NOMO-1 treated with DMSO at 0.1 percent for 48 hours (cell line): ENCODE measurements at regions not wholly inside any gene's neighbourhood (a gene's known extent, or its start where the extent isn't known, plus 50 kb on each side); places are given as distances from the start of the nearest gene placed in this dataset.

ENCODE experiments used
- DNase-seq: peaks from one replicate; lab custom pipeline; 2025; ENCODE audit not compliant: unreplicated experiment; lab: John Stamatoyannopoulos, UW

GRCh38 chr4:135338181-135338580, 1136.6 kb upstream of the PABPC4L start:
- DNase-seq, result no peak

GRCh38 chr4:135325264-135325663, 1123.7 kb upstream of the PABPC4L start:
- DNase-seq, result no peak

DNA sequence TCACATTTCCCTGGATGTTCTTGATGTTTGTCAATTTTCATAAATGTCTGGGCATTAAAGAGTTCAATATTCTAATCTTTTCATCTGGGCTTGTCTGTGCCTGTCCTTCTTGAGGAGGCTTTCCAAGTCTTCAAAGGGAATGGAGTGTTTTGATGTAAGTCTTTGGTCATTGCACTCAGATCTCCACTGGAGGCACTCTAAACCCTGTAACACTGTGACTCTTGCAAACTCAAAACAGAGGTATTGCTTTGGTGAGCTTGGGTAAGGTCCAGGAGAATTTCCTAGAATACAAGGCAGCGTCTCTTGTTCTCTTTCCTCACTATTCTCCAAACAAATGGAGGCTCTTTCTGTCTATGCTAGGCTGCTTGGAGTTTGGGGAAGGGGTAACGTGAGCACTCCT, 1118.1 kb upstream of the PABPC4L start:
- DNase-seq, result no peak

GRCh38 chr4:135316266-135316779, 1114.7 kb upstream of the PABPC4L start:
- DNase-seq, result no peak

DNA sequence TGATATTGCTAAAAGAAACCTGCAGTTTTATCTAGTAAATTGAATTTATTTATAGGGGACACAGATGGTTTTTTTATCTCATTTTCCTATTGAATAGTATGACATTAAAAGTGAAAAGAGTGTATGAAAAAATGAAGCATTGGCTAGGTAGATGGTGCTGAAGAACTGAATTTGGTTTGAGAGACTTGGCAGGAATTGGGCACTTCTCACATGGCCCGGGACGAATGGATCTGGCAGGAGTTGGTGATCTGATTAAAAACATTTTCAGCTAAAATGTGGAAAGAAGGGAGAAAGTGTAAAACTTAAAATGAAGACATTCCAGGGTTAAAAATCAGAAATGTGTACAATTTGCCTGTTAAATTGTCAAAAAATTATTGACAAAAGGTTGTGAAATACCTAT, 1088.5 kb upstream of the PABPC4L start:
- DNase-seq, result no peak

DNA sequence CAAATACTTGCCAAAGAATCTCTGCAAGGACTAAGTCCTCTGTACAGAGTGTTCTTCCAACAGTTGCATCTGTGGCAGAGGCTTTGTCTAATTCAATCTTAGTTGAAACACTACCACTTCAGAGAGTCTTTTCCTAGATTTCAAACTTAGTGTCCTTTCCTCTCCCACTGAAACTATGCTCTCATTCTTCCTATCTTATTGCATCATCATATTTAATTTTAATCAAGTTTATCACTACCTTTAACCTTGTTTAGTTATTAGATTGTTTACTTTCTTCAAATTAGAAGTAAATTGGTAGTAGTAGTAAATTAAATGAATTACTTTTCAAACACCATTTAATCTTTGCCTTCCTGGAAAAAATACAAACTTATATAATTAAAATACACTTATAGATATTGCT, 1082.3 kb upstream of the PABPC4L start:
- DNase-seq, result no peak

DNA sequence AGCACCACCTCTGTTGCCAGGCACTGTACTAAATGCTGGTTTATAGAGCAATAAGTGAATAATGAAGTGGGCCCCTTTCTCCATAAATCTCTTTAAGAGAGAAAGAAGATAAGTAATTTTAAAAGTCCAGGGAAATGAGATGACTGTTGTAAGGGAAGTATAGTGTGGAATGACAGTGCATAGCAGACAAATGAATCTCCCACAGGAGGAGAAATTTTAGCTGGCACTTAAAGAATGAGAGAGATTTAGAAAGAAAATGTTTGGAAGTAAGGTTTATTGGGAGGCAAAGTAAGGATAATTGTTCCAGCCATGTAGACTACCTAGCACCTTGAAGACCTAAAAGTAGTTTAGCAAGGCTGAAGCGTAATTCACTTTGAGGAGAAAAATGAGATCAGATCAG, 1081.1 kb upstream of the PABPC4L start:
- no peak for DNase-seq

DNA sequence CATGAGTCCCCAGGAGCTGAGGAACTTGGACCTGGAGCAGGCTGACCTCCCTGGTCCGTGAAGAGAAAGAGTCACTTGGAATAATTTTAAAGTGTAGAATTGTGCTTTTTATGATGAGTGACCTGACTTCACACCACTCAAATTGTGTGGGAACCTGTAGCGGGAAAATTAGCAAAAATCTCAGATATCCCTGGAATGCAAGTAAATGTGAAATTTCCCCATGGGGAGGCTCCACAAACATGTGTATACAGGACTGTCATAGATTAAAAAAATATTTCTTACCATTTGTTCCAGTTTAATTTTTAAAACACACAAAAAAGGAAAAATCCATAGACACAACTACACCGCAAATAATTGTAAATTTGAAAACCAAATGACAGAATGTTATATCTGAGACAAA, 1079.6 kb upstream of the PABPC4L start:
- DNase-seq, result no peak

- no peak for DNase-seq
Measured at GRCh38 chr4:135277980-135278315, 1076.4 kb upstream of the PABPC4L start.

DNA sequence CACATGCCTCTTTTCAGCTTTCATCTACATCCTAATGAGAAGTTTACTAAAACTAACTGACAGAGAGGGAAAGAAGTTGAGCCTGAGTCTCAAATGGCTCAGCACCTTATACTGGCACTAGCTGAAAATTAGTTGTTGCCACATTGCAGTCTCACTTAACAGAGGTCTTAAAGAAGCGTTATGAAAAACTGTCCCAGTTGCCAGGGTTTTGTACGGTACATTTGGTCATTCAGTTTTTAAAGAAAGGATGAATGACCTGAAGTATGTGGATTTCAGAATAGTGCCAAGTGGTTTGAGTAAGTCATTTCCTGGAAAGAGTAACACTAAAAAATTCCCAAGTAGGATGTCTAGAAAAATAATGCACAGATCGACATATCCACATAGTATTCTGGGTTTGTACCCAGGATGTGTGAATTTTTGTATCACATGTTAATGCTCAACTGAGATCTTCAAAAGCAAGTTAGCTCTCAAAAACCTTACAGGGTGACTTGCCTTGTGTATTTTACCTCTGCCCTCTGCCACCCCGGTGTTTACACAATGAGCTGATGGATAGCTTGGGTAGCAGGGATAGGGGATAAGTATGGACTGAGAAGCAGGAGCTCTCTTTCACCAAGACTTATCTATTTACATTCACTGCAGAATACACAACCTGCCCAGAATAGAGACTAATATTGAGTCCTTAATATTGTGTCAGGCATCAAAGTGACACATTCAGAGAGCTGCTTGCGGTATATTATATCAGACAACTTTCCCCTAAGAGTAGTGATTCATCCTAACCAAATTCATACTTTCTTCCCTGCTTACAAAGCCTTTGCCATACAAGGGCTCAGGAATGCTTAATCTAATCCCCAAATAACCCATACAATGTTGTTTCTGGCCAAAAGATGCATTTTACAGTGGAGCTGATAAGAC, 1075.7 kb upstream of the PABPC4L start:
- DNase-seq, result no peak

GRCh38 chr4:135274416-135274815, 1072.8 kb upstream of the PABPC4L start:
- no peak for DNase-seq

DNA sequence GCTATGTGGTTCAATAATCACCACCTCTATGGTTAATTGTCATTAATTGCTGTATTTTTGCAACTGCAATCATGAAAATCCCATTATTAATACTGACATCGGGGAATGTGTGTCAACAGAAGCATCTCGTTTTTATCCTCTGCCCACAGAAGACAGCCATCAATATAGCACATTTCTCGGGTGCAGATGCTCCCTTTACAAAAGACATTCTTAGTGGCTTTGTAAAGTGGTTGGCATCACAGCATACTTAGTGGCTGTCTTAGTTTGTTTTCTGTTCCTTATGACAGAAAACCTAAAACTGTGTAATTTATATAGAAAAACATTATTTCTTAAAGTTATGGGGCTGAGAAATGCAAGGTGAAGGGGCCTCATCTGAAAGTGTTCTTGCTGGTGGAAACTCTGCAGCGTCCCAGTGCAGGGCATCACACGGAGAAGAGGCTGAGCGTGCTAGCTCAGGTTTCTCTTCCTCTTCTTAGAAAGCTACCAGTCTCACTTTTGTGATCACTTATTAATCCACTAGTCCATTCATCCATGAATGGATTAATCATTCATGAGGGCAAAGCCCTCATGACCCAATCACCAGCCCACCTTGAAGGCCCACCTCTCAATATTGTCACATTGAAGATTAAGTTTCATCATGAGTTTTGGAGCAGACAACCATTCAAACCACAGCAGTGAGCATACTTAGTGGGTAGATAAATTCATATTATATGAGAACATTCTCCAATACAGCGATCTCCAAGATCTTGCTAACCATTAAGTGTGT, 1067.7 kb upstream of the PABPC4L start:
- DNase-seq, result no peak

DNA sequence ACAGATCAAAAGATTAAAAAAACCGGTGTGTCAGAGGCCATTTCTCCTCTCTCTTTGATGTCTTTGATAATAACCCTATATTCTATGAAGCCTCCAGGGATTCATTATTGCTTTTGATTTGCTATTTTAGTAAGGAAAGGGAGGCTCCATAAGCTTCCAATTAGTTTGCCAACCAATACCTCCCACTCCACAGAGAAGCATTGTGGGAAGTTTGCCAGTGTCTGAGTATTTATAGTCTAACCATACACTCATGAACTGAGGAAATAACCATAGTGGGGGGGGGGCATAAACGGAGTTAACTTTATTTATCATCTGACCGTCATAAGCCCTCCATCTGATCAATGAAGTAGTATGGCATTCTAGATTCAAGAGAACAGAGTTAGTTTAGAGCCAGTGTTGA, 1066.8 kb upstream of the PABPC4L start:
- no peak for DNase-seq

DNA sequence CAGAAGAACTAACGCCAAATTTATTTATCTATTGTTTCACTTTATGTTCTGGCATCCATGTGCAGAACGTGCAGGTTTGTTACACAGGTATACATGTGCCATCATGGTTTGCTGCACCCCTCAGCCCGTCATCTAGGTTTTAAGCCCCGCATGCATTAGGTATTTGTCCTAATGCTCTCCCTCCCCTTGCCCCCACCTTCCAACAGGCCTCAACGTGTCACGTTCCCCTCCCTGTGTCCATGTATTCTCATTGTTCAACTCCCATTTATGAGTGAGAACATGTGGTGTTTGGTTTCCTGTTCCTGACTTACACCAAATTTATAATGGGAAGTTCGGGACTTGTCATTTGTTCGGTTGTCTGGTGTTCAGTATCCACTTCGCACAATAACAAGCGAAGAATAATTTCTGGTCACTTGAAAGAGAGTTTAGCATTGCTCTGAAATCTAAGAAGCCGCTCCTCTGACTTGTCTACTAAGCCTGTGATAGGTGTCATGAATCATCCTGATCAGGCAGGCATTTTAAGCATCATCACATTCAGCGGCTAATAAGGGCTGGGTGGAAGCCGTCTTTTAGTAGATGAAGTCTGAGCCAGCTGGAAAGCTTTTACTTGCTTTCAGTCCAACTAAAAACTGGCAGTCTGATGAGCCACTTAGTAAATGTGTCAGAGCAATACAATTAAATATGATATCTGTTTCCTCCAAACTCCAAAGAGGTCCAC, 1065.7 kb upstream of the PABPC4L start:
- DNase-seq, result no peak

- DNase-seq, result no peak
Measured at GRCh38 chr4:135256111-135256510, 1054.5 kb upstream of the PABPC4L start.

GRCh38 chr4:135250040-135250439, 1048.5 kb upstream of the PABPC4L start:
- no peak for DNase-seq

GRCh38 chr4:135249024-135249423, 1047.4 kb upstream of the PABPC4L start:
- DNase-seq, result no peak

DNA sequence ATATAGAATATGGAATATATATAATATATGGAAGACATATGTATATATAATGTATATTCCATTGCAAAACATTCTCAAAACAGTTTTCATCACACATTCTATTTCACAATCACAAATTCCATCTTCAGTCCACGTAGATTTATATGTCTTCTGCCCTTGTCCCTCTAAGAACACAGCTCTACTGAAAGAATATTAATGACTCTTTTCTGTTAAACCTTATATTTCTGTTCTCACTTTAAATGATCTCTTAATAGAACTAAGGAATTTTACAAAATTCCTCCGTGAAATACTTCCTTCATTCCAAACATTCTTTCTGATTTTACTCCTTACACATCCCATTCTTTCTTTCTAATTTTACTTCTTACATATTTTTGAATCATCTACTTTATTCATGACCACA, 1043.1 kb upstream of the PABPC4L start:
- no peak for DNase-seq

DNA sequence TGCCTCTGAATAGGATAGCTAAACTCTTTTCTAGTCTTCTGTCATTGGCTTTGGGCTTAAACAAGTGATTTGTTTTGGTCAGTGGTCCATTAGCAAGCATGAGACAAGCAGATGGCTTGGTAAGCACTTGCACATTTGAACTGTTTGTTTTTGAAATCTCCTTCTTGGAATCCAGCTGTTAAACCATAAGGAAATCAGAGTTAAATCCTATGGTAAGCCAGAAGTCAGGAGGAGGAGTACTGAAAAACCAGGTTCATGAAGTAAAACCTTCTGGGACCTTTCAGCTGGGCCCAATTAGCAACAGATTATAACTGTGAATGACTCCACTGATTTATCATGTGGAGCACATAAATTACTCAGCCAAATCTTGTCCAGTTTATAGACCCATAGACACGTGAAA, 1042.5 kb upstream of the PABPC4L start:
- no peak for DNase-seq

GRCh38 chr4:135240796-135241195, 1039.2 kb upstream of the PABPC4L start:
- DNase-seq, result no peak

DNA sequence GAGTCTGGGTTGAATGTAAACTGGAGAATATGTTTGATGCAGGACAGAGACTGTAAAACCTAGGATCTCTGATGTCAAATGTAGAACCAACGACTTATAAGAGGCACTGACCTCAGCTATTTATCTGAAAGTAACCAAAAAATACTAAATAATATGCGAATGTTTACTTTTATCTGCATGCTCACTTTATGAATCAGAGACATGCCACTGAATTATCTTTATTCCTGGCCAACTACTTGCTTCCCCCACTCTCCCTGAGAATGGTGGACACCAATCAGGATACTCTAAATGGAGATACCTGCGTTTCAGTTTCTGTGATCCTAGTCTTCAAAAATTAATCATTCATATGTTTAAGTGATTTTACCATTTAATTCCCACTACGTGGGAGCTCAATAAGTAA, 1038.4 kb upstream of the PABPC4L start:
- no peak for DNase-seq

GRCh38 chr4:135238940-135239339, 1037.4 kb upstream of the PABPC4L start:
- no peak for DNase-seq
